HL-60 (cell line): ENCODE measurements at regions not wholly inside any gene's neighbourhood (a gene's known extent, or its start where the extent isn't known, plus 50 kb on each side); places are given as distances from the start of the nearest gene placed in this dataset.

Source experiments
- DNase-seq, 2 experiments: peaks; one replicate each; pipeline ENCODE4 v3.0.0-alpha.2; 2010 to 2020; ENCODE audit warnings: low read depth in 1 of 2, low spot score in 1 of 2
- H3K27ac ChIP-seq: fragments of 250-450 bp; sonication (Bioruptor Pico); replicated peaks from 2 replicates; pipeline ENCODE4 v1.5.1; 2020; ENCODE audit warnings: mild to moderate bottlenecking, moderate library complexity
- H3K27me3 ChIP-seq: fragments of 250-450 bp; sonication (Bioruptor Pico); 2 replicates; pipeline ENCODE4 v1.5.1; 2021; ENCODE audit warnings: mild to moderate bottlenecking, moderate library complexity; ENCODE audit not compliant: insufficient read depth, poor library complexity, severe bottlenecking
- H3K4me3 ChIP-seq: replicated peaks from 2 replicates; pipeline ENCODE4 v1.5.1; 2011; ENCODE audit warnings: mild to moderate bottlenecking, control low read depth, low read length; ENCODE audit not compliant: insufficient read depth
- CTCF ChIP-seq: IDR thresholded peaks from one replicate; pipeline ENCODE4 v1.5.1; 2011; ENCODE audit warnings: low read length, control low read depth, inconsistent platforms; ENCODE audit not compliant: insufficient read depth
- GABPA ChIP-seq: IDR thresholded peaks from 2 replicates; pipeline ENCODE4 v1.6.1; 2012; ENCODE audit warnings: low read depth
- POLR2AphosphoS5 ChIP-seq: IDR thresholded peaks from 2 replicates; pipeline ENCODE4 v1.6.1; 2012; ENCODE audit warnings: low read depth
- REST ChIP-seq: IDR thresholded peaks from 2 replicates; pipeline ENCODE4 v1.6.1; 2012; ENCODE audit warnings: low read depth; ENCODE audit not compliant: insufficient replicate concordance
- SPI1 ChIP-seq: IDR thresholded peaks from 2 replicates; pipeline ENCODE4 v1.6.1; 2012; ENCODE audit warnings: low read depth, mild to moderate bottlenecking, borderline replicate concordance

- H3K4me3 ChIP-seq: no peak overlapping the region
- TF ChIP-seq GABPA (no peak), CTCF (no peak), SPI1 (no peak), POLR2AphosphoS5 (no peak), REST (no peak)
- no peaks in the 10 kb centered on the region for H3K27me3 ChIP-seq
- H3K27ac ChIP-seq: no peak overlapping the region
- no peak for DNase-seq
These were observed 382.2 kb downstream of the CCER1 start for GRCh38 chr12:90572778-90573177.

GRCh38 chr12:90569685-90570084, 385.3 kb downstream of the CCER1 start:
- DNase-seq: no peak
- Histone ChIP-seq H3K27ac (no peak overlapping the region), H3K4me3 (no peak overlapping the region), H3K27me3 (no peaks in the 10 kb centered on the region)
- TF ChIP-seq POLR2AphosphoS5 (no peak), SPI1 (no peak), CTCF (no peak), REST (no peak), GABPA (no peak)

- TF ChIP-seq SPI1 (no peak), CTCF (no peak), GABPA (no peak), POLR2AphosphoS5 (no peak), REST (no peak)
- H3K27me3 ChIP-seq: no peaks in the 10 kb centered on the region
- DNase-seq: no peak
- H3K4me3 ChIP-seq: no peak overlapping the region
- no peak overlapping the region for H3K27ac ChIP-seq
These were observed 392.3 kb downstream of the CCER1 start for GRCh38 chr12:90562671-90563070.
